H9 (cell line): ENCODE measurements at regions not wholly inside any gene's neighbourhood (a gene's known extent, or its start where the extent isn't known, plus 50 kb on each side); places are given as distances from the start of the nearest gene placed in this dataset.

Experiments used
- DNase-seq: peaks from one replicate; pipeline ENCODE4 v3.0.0-alpha.2; 2017
- H2AFZ ChIP-seq: one replicate; pipeline ENCODE4 v1.6.1; 2013; ENCODE audit warnings: mild to moderate bottlenecking, low read length, control low read depth, moderate library complexity
- H2AK5ac ChIP-seq: 2 replicates; pipeline ENCODE4 v1.6.1; 2013; ENCODE audit warnings: low read length, control low read depth, mixed read lengths; ENCODE audit not compliant: insufficient read length
- H2BK120ac ChIP-seq: one replicate; pipeline ENCODE4 v1.6.1; 2013; ENCODE audit warnings: low read depth, mild to moderate bottlenecking, low read length, control low read depth, inconsistent platforms; ENCODE audit not compliant: poor library complexity, severe bottlenecking
- H2BK12ac ChIP-seq: 2 replicates; pipeline ENCODE4 v1.6.1; 2013; ENCODE audit warnings: low read length, control low read depth, mixed read lengths, low read depth; ENCODE audit not compliant: insufficient read length
- H2BK15ac ChIP-seq: 2 replicates; pipeline ENCODE4 v1.6.1; 2013; ENCODE audit warnings: low read depth, low read length, control low read depth
- H2BK20ac ChIP-seq: one replicate; pipeline ENCODE4 v1.6.1; 2013; ENCODE audit warnings: low read depth, mild to moderate bottlenecking, low read length, control low read depth, inconsistent platforms; ENCODE audit not compliant: poor library complexity, severe bottlenecking
- H2BK5ac ChIP-seq: 2 replicates; pipeline ENCODE4 v1.6.1; 2013; ENCODE audit warnings: low read length, control low read depth, mixed read lengths; ENCODE audit not compliant: insufficient read length
- H3K14ac ChIP-seq: 2 replicates; pipeline ENCODE4 v1.6.1; 2013; ENCODE audit warnings: low read length, control low read depth; ENCODE audit not compliant: insufficient read depth
- H3K18ac ChIP-seq: 2 replicates; pipeline ENCODE4 v1.6.1; 2013; ENCODE audit warnings: low read depth, mild to moderate bottlenecking, mixed read lengths, low read length, control low read depth; ENCODE audit not compliant: insufficient read length
- H3K23ac ChIP-seq: 2 replicates; pipeline ENCODE4 v1.6.1; 2013; ENCODE audit warnings: low read length, control low read depth, mixed read lengths, low read depth; ENCODE audit not compliant: insufficient read length
- H3K23me2 ChIP-seq: 2 replicates; pipeline ENCODE4 v1.6.1; 2013; ENCODE audit warnings: low read depth, mild to moderate bottlenecking, mixed read lengths, low read length, control low read depth; ENCODE audit not compliant: insufficient read length, poor library complexity, severe bottlenecking
- H3K27ac ChIP-seq: 2 replicates; pipeline ENCODE4 v1.5.1; 2013; ENCODE audit warnings: low read length, control low read depth, mixed read lengths, low read depth; ENCODE audit not compliant: insufficient read length
- H3K27me3 ChIP-seq: 2 replicates; pipeline ENCODE4 v1.6.1; 2013; ENCODE audit warnings: low read length, control low read depth, inconsistent platforms; ENCODE audit not compliant: insufficient read depth
- H3K4ac ChIP-seq: 2 replicates; pipeline ENCODE4 v1.6.1; 2013; ENCODE audit warnings: low read depth, mild to moderate bottlenecking, control low read depth, inconsistent platforms, low read length, moderate library complexity
- H3K4me1 ChIP-seq: 2 replicates; pipeline ENCODE4 v1.6.1; 2013; ENCODE audit warnings: low read length, control low read depth, inconsistent platforms; ENCODE audit not compliant: insufficient read depth
- H3K4me2 ChIP-seq: 2 replicates; pipeline ENCODE4 v1.6.1; 2013; ENCODE audit warnings: low read length, control low read depth, mixed read lengths; ENCODE audit not compliant: insufficient read length, insufficient read depth
- H3K56ac ChIP-seq: 2 replicates; pipeline ENCODE4 v1.6.1; 2013; ENCODE audit warnings: low read depth, mild to moderate bottlenecking, mixed read lengths, low read length, control low read depth; ENCODE audit not compliant: insufficient read length
- H3K79me1 ChIP-seq: 2 replicates; pipeline ENCODE4 v1.6.1; 2013; ENCODE audit warnings: low read depth, mild to moderate bottlenecking, moderate library complexity, low read length, control low read depth, inconsistent platforms; ENCODE audit not compliant: insufficient read depth, poor library complexity, severe bottlenecking
- H3K79me2 ChIP-seq: 2 replicates; pipeline ENCODE4 v1.6.1; 2013; ENCODE audit warnings: low read length, control low read depth, inconsistent platforms; ENCODE audit not compliant: insufficient read depth
- H3K9ac ChIP-seq: 2 replicates; pipeline ENCODE4 v1.6.1; 2013; ENCODE audit warnings: low read length, control low read depth, mixed read lengths; ENCODE audit not compliant: insufficient read length; ENCODE audit errors: extremely low read depth
- H3K9me3 ChIP-seq: one replicate; pipeline ENCODE4 v1.6.1; 2013; ENCODE audit warnings: low read depth, low read length, inconsistent platforms; ENCODE audit not compliant: control insufficient read depth
- H3T11ph ChIP-seq: one replicate; pipeline ENCODE4 v1.6.1; 2013; ENCODE audit warnings: mild to moderate bottlenecking, low read length, control low read depth, inconsistent platforms
- H4K20me1 ChIP-seq: one replicate; pipeline ENCODE4 v1.6.1; 2013; ENCODE audit not compliant: control insufficient read depth, insufficient read length, insufficient read depth
- H4K5ac ChIP-seq: 2 replicates; pipeline ENCODE4 v1.6.1; 2013; ENCODE audit warnings: low read depth, mild to moderate bottlenecking, mixed read lengths, low read length, control low read depth; ENCODE audit not compliant: insufficient read length
- H4K8ac ChIP-seq: replicated peaks from 2 replicates; pipeline ENCODE4 v1.6.1; 2013; ENCODE audit warnings: low read length, control low read depth, mixed read lengths, low read depth; ENCODE audit not compliant: insufficient read length
- H4K91ac ChIP-seq: 2 replicates; pipeline ENCODE4 v1.6.1; 2013; ENCODE audit warnings: low read depth, mild to moderate bottlenecking, moderate library complexity, mixed read lengths, low read length, control low read depth; ENCODE audit not compliant: insufficient read length
- H3K27ac Mint-ChIP-seq, 3 experiments: 2 replicates in 2 of 3; 3 replicates in 1 of 3; pipeline ENCODE4 v1.8.0; 2020 to 2021; ENCODE audit warnings: mixed read lengths in 3 of 3, mild to moderate bottlenecking in 1 of 3, moderate library complexity in 1 of 3
- H3K27me3 Mint-ChIP-seq: 2 replicates; pipeline ENCODE4 v1.8.0; 2021; ENCODE audit warnings: low read depth, mild to moderate bottlenecking, moderate library complexity, mixed read lengths
- H3K36me3 Mint-ChIP-seq, 3 experiments: 2 replicates in 2 of 3; 3 replicates in 1 of 3; pipeline ENCODE4 v1.8.0; 2020 to 2021; ENCODE audit warnings: low read depth in 3 of 3, mixed read lengths in 3 of 3; ENCODE audit not compliant: insufficient read depth in 1 of 3
- H3K4me1 Mint-ChIP-seq, 2 experiments: 2 replicates each; pipeline ENCODE4 v1.8.0; 2020; ENCODE audit warnings: mixed read lengths in 2 of 2
- H3K4me3 Mint-ChIP-seq, 2 experiments: 2 replicates in 1 of 2; 3 replicates in 1 of 2; pipeline ENCODE4 v1.8.0; 2020 to 2021; ENCODE audit warnings: mild to moderate bottlenecking in 2 of 2, mixed read lengths in 2 of 2, moderate library complexity in 1 of 2
- H3K9me3 Mint-ChIP-seq, 2 experiments: 2 replicates in 1 of 2; 3 replicates in 1 of 2; pipeline ENCODE4 v1.8.0; 2020; ENCODE audit warnings: mild to moderate bottlenecking in 2 of 2, mixed read lengths in 2 of 2, moderate library complexity in 1 of 2
- WGBS: extraction: QIAGEN DNeasy Blood & Tissue Kit; methylation state at CpG from one replicate; pipeline ENCODE4 v1.1.7; 2013; ENCODE audit warnings: missing lambda C conversion rate, low lambda C conversion rate, mixed read lengths; ENCODE audit not compliant: insufficient read length; ENCODE audit errors: extremely low coverage; 5-methylcytosine and 5-hydroxymethylcytosine counted together
- TF ChIP-seq, protein P1 (sequence below): fragments of 200-600 bp; sonication (generic); conservative IDR thresholded peaks from 3 replicates; pipeline ENCODE4 v1.8.0; 2021; ENCODE audit warnings: antibody characterized with exemption, mild to moderate bottlenecking

DNA sequence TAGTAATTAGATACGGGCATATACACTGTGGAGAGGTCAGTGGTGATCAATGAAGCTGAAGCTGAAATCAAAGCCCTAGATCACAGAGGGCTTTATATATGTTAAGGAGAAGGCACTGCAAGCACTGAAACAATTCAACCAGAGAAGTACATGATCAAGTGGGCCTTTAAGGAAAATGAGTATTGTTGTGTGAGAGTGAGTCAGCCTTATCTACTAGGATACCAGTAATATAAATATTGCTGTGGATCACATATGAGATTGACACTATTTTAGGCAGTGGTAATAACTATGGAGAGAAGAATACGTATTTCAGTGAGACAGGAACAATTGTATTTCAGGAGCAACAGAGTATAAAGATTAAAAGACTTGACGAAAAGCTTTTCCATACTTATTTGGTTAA lies 1172.2 kb upstream of the GJE1 start:
- Histone ChIP-seq H3K27me3 (no peaks in the 10 kb centered on the region), H4K20me1 (no peaks in the 10 kb centered on the region), H3K79me2 (no peaks in the 10 kb centered on the region), H2BK20ac (no peak overlapping the region), H3K9ac (no peak overlapping the region), H3K79me1 (no peaks in the 10 kb centered on the region), H4K91ac (no peak overlapping the region), H4K5ac (no peak overlapping the region), H3K4me1 (no peaks in the 10 kb centered on the region), H3K56ac (no peak overlapping the region), H2BK15ac (no peak overlapping the region), H4K8ac (no peak overlapping the region), H3K27ac (no peak overlapping the region), H2AK5ac (no peak overlapping the region), H2BK5ac (no peak overlapping the region), H3K4me2 (no peak overlapping the region), H3K23me2 (no peaks in the 10 kb centered on the region), H3T11ph (no peak overlapping the region), H2BK120ac (no peak overlapping the region), H3K4ac (no peak overlapping the region), H3K9me3 (no peaks in the 10 kb centered on the region), H3K14ac (no peak overlapping the region), H2AFZ (no peak overlapping the region), H3K18ac (no peak overlapping the region), H2BK12ac (no peak overlapping the region), H3K23ac (no peak overlapping the region)
- Mint-ChIP-seq H3K27ac (no peak overlapping the region), H3K4me3 (no peak overlapping the region), H3K36me3 (no peaks in the 10 kb centered on the region), H3K27me3 (no peaks in the 10 kb centered on the region), H3K4me1 (no peaks in the 10 kb centered on the region), H3K9me3 (no peaks in the 10 kb centered on the region)
- no CpG with 5 or more reads among the region's 3 CpGs for WGBS
- TF ChIP-seq, protein P1, sequence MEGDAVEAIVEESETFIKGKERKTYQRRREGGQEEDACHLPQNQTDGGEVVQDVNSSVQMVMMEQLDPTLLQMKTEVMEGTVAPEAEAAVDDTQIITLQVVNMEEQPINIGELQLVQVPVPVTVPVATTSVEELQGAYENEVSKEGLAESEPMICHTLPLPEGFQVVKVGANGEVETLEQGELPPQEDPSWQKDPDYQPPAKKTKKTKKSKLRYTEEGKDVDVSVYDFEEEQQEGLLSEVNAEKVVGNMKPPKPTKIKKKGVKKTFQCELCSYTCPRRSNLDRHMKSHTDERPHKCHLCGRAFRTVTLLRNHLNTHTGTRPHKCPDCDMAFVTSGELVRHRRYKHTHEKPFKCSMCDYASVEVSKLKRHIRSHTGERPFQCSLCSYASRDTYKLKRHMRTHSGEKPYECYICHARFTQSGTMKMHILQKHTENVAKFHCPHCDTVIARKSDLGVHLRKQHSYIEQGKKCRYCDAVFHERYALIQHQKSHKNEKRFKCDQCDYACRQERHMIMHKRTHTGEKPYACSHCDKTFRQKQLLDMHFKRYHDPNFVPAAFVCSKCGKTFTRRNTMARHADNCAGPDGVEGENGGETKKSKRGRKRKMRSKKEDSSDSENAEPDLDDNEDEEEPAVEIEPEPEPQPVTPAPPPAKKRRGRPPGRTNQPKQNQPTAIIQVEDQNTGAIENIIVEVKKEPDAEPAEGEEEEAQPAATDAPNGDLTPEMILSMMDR = no peak
- DNase-seq = no peak
